ENCODE measurements at regions not wholly inside any gene's neighbourhood (a gene's known extent, or its start where the extent isn't known, plus 50 kb on each side); places are given as distances from the start of the nearest gene placed in this dataset.

DNA sequence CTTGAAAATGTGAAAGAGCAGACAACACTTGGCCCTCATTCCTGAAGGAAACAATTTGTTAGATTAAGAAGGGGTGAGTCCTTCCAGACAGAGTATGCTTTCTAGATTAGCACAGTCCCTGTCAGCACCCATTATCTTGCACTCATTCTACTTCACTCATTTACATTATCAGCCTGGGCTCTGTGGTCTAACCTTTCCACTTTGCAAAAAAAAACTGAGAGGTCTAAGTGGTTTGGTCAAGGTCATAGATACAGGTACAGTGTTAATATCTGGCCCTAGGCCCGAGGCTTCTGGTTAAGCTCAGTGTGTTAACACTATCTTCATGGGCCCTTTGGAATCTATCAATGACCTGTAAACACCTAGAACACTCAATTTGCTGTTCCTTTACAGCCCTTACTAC is 123.4 kb upstream of the LRRN1 start:
- Histone ChIP-seq H3K36me3 (replicated peaks in 1 of 2; ENCODE audit: control insufficient read depth in 1 of 2, insufficient read depth in 2 of 2, low read length in 2 of 2) (no peaks in the 10 kb centered on the region), H4K20me1 (ENCODE audit: insufficient read depth, low read length) (no peaks in the 10 kb centered on the region), H3K79me2 (ENCODE audit: insufficient read depth, low read length) (no peaks in the 10 kb centered on the region), H3K27ac (ENCODE audit: low read depth in 1 of 2, low read length in 2 of 2) (no peak overlapping the region), H3K9me3 (replicated peaks in 1 of 2; ENCODE audit: control insufficient read depth in 1 of 2, insufficient read depth in 1 of 2, low read length in 2 of 2) (no peaks in the 10 kb centered on the region), H3K4me1 (ENCODE audit: control insufficient read depth in 1 of 2, insufficient read depth in 2 of 2, low read length in 2 of 2) (no peaks in the 10 kb centered on the region), H3K9ac (ENCODE audit: insufficient read depth, low read length, poor library complexity, severe bottlenecking) (no peak overlapping the region), H3K27me3 (ENCODE audit: control insufficient read depth in 2 of 2, insufficient read depth in 2 of 2, low read length in 2 of 2) (no peaks in the 10 kb centered on the region), H3K4me2 (replicated peaks; ENCODE audit: extremely low read depth, low read length, poor library complexity, severe bottlenecking) (no peak overlapping the region), H3K4me3 (replicated peaks in 1 of 3; ENCODE audit: low read depth in 2 of 3, low read length in 3 of 3) (no peak overlapping the region), H2AFZ (ENCODE audit: insufficient read depth, low read depth, low read length, poor library complexity, severe bottlenecking) (no peak overlapping the region)
- TF ChIP-seq, protein P1, sequence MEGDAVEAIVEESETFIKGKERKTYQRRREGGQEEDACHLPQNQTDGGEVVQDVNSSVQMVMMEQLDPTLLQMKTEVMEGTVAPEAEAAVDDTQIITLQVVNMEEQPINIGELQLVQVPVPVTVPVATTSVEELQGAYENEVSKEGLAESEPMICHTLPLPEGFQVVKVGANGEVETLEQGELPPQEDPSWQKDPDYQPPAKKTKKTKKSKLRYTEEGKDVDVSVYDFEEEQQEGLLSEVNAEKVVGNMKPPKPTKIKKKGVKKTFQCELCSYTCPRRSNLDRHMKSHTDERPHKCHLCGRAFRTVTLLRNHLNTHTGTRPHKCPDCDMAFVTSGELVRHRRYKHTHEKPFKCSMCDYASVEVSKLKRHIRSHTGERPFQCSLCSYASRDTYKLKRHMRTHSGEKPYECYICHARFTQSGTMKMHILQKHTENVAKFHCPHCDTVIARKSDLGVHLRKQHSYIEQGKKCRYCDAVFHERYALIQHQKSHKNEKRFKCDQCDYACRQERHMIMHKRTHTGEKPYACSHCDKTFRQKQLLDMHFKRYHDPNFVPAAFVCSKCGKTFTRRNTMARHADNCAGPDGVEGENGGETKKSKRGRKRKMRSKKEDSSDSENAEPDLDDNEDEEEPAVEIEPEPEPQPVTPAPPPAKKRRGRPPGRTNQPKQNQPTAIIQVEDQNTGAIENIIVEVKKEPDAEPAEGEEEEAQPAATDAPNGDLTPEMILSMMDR (IDR thresholded peaks at IDR 0.05), result no peak
- no peak overlapping the region for H3K27ac Mint-ChIP-seq
- peaks cover 1 to 10% (median 3%) of the 10 kb centered on the region in 7 donors for H3K9me3 Mint-ChIP-seq
- H3K27me3 Mint-ChIP-seq (ENCODE audit: low read depth in 3 of 3), result peaks cover 0 to under 1% (median under 1%) of the 10 kb centered on the region in 3 donors
- intact Hi-C loops (cut with micrococcal nuclease), result no loop called here
- no peaks in the 10 kb centered on the region for H3K4me1 Mint-ChIP-seq
- no CpG with 5 or more reads among the region's 1 CpG for WGBS (ENCODE audit: insufficient coverage)
- DNase-seq, result no peak
- H3K4me3 Mint-ChIP-seq, result no peak overlapping the region
- H3K36me3 Mint-ChIP-seq, result no peaks in the 10 kb centered on the region

DNA sequence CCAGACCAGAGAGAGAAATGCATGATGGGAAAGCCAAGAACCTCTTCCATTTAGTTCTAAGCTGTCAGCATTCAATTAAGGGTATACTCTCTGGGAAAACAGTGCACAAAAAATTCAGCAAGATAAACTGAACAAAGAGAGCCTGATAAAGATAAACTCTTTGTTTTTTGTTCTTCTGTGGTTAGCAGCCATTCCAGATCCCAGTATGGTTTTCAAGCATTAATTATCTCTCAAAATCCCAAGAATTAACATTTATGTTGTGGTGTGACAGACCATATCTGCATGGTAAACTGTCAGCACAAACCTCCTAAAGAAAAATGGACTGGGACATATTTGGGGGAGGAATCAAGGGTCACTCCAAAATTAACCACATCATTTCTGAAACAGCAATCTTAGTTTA is 124.0 kb upstream of the LRRN1 start:
- intact Hi-C loops (cut with micrococcal nuclease), result no loop called here
- H3K27ac Mint-ChIP-seq, result no peak overlapping the region
- H3K4me3 ChIP-seq (replicated peaks in 1 of 3; ENCODE audit: low read depth in 2 of 3, low read length in 3 of 3), result no peak overlapping the region
- no peaks in the 10 kb centered on the region for H3K36me3 Mint-ChIP-seq
- no peaks in the 10 kb centered on the region for H3K79me2 ChIP-seq (ENCODE audit: insufficient read depth, low read length)
- TF ChIP-seq, protein P1 (IDR thresholded peaks at IDR 0.05), result no peak
- no peak overlapping the region for H3K9ac ChIP-seq (ENCODE audit: insufficient read depth, low read length, poor library complexity, severe bottlenecking)
- no peak overlapping the region for H3K4me3 Mint-ChIP-seq
- no peak for DNase-seq
- no peaks in the 10 kb centered on the region for H3K9me3 ChIP-seq (replicated peaks in 1 of 2; ENCODE audit: control insufficient read depth in 1 of 2, insufficient read depth in 1 of 2, low read length in 2 of 2)
- H3K27me3 Mint-ChIP-seq (ENCODE audit: low read depth in 3 of 3), result no peaks in the 10 kb centered on the region
- H3K4me1 Mint-ChIP-seq, result no peaks in the 10 kb centered on the region
- H3K27me3 ChIP-seq (ENCODE audit: control insufficient read depth in 2 of 2, insufficient read depth in 2 of 2, low read length in 2 of 2), result no peaks in the 10 kb centered on the region
- H3K27ac ChIP-seq (ENCODE audit: low read depth in 1 of 2, low read length in 2 of 2), result no peak overlapping the region
- no peak overlapping the region for H2AFZ ChIP-seq (ENCODE audit: insufficient read depth, low read depth, low read length, poor library complexity, severe bottlenecking)
- no peaks in the 10 kb centered on the region for H3K4me1 ChIP-seq (ENCODE audit: control insufficient read depth in 1 of 2, insufficient read depth in 2 of 2, low read length in 2 of 2)
- H3K4me2 ChIP-seq (replicated peaks; ENCODE audit: extremely low read depth, low read length, poor library complexity, severe bottlenecking), result no peak overlapping the region
- no peaks in the 10 kb centered on the region for H4K20me1 ChIP-seq (ENCODE audit: insufficient read depth, low read length)
- no peaks in the 10 kb centered on the region for H3K36me3 ChIP-seq (replicated peaks in 1 of 2; ENCODE audit: control insufficient read depth in 1 of 2, insufficient read depth in 2 of 2, low read length in 2 of 2)
- H3K9me3 Mint-ChIP-seq, result peaks cover 0 to 8% (median 3%) of the 10 kb centered on the region in 7 donors
